Activated effector memory CD4-positive, alpha-beta T cell treated with Interleukin-2 at 50 U/mL for 16 hours (primary cell): ENCODE measurements at regions not wholly inside any gene's neighbourhood (a gene's known extent, or its start where the extent isn't known, plus 50 kb on each side); places are given as distances from the start of the nearest gene placed in this dataset.
"Not testable (repeated sequence)": the region's sequence is repeated elsewhere in the genome, so short reads cannot be mapped to it uniquely, and the experiment has no call there.

Source experiments
- DNase-seq: peaks from one replicate; pipeline ENCODE4 v3.0.0-alpha.2; 2020

DNA sequence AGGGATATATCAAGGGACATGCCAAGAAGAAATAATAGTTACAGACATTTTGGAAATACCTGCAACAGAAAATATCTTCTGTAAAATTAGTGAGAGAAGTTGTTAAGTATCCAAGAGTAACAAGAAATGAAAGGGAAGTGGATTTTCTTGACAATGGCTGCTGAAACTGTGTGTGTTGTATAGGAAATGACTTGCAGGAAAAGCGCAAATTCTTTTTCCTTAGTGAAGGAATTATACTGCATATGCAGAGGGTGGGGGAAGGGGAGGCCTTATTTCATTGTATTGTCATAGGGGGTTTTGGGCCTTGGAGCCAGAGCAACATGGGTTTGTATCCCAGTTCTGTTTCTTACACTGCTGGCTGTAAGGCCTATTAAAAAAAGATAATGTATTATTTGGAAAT, 84.4 kb upstream of the DDHD1 start:
- DNase-seq: no peak

DNA sequence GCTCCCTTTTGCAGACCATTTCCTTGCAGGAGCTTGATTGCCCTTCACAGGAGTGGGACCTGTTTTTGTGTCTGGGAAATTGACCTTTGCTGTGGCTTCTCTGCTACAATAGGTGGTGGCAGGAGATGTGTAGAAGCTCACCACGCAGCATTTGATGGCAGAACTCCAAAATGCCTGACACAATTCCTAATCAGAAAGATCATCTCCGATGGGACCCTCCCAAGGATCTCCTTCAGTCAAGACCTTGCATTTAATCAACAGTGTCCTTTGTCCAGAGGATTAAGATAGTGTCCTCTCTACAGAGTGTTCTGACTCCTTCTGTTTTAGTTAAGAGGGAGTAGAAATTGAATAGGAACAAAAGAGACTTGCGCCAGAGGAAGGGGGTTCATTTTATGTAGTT, 83.6 kb upstream of the DDHD1 start:
- no peak for DNase-seq

DNA sequence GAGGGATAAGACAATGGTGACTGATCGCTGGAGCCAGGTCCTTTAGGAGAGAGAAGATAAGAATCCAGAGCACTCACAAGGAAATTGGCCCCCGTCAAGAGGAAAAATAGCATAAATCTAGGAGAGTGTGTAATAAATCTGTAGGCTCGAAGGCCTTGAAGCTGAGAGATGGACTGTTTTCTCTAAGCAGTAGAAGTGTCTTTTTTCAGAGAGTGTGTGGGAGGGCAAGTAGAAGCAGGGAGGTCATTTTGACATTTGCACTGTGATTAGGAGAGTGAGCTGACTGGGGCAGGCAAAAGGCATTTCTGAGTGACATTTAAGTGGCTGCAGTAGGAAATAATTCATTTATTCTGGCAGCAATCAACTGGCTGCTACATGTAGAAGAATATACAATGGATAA, 78.0 kb upstream of the DDHD1 start:
- no peak for DNase-seq

DNA sequence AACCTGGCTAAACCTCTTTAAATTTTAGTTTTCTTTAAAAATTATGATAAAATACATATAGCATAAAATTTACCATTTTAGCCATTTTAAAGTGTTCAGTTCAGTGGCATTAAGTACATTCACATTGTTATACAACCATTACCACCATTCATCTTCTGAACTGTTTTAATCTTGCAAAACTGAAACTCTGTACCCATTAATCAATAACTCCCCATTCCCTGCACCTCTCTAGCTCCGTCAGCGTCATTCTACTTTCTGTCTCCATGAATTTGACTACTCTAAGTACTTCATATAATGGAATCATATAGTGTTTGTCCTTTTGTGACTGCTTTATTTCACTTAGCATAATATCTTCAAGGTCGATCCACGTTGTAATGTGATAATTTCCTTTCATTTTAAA, 75.8 kb upstream of the DDHD1 start:
- DNase-seq: no peak

DNA sequence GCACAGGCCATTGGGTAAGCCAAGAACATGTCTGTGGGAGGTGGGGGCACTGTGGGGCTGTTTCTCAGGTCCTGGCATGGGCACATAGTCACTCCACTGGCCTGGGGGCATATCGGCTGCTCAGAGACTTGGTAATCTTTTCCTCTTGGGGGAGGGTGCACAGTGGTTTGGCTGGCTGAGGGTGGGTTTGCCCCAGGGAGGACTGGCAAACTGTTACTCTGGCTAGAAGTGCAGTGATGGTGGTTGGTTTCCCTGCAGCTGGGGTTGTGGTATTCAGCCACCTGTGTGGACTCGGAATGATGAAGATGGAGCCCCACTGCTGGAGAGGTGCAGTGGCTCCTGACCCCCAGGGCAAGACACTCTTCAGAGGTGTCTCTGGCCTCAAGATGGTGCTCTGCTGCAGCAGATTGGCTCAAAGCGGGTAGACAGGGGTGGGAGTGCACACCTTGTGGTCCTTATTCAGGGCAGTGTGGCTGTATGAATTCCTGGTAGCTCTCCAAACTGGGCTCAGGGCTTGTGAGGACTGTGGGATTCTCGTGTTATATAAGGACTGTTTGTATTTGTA, 74.1 kb upstream of the DDHD1 start:
- no peak for DNase-seq

DNA sequence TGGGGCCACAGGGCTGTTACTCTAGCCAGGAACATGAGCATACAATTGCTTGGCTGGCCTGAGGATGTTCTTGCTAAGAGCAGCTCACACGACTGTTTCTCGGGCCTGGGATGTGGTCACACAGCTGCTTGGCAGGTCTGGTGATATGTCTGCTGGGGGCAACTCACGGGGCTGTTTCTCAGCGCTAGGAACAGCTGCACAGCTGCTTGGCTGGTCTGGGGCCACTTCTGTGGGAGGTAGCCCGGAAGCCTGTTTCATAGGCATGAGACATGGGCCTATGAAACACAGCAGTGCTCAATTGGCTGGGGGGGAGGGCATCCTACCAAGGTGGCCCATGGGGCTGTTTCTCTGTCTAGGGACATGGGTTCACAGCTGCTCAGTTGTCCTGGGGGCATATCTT, 73.4 kb upstream of the DDHD1 start:
- DNase-seq: no peak

DNA sequence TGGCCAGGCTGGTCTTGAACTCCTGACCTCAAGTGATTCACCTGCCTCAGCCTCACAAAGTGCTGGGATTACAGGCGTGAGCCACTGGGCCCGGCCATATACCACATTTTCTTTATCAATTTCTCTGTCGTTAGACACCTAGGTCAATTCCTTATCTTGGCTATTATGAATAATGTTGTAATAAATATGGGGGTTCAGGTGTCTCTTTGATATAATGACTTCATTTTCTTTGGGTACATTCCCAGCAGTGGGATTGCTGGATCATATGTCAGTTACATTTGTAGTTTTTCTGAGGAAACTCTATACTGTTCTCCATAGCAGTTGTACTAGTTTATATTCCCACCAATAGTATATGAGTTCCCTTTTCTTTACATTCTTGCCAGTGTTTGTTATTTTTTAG, 67.8 kb upstream of the DDHD1 start:
- no peak for DNase-seq

DNA sequence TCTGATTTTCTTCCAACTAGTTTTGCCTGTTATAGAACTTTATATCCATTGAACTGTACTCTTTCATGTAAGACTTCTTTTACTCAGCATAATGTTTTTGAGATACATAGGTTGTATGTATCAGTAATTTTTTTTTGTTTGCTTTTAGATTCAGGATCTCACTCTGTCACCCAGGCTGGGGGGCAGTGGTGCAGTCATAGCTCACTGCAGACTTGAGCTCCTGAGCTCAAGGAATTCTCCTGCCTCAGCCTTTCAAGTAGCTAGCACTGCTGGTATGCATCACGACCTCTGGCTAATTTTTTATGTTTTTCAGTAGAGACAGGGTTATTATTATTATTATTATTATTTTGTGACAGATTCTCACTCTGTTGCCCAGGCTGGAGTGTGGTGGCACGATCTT, 65.0 kb upstream of the DDHD1 start:
- no peak for DNase-seq

DNA sequence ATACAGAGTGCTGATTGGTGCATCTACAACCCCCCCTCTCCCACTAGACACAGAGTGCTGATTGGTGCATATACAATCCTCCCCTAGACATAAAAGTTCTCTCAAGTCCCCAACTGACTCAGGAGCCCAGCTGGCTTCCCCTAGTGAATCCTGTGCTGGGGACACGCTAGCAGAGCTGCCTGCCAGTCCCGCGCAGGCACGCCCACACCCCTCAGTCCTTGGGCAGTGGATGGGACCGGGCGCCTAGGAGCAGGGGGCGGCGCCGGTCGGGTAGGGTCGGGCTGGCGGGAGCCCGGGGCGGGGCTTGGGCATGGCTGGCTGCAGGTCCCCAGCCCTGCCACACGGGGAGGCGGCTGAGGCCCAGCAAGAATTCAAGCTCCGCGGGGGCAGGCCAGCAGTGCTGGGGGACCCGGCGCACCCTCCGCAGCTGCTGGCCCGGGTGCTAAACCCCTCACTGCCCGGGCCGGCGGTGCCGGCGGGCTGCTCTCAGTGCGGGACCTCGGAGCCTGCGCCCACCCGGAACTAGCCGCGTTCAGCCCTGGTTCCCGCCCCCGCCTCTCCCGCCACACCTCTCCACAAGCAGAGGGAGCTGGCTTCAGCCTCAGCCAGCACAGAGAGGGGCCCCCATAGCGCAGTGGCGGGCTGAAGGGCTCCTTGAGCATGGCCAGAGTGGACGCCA, 64.3 kb upstream of the DDHD1 start:
- peak; percentile 58 for DNase-seq

DNA sequence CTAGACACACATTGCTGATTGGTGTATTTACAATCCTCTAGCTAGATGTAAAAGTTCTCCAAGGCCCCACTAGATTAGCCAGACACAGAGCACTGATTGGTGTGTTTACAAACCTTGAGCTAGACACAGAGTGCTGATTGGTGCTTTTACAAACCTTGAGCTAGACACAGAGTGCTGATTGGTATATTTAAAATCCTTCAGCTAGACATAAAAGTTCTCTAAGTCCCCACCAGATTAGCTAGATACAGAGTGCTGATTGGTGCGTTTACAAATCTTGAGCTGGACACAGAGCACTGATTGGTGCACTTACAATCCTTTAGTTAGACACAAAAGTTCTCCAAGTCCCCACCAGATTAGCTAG, 63.8 kb upstream of the DDHD1 start:
- not testable (repeated sequence) for DNase-seq

DNA sequence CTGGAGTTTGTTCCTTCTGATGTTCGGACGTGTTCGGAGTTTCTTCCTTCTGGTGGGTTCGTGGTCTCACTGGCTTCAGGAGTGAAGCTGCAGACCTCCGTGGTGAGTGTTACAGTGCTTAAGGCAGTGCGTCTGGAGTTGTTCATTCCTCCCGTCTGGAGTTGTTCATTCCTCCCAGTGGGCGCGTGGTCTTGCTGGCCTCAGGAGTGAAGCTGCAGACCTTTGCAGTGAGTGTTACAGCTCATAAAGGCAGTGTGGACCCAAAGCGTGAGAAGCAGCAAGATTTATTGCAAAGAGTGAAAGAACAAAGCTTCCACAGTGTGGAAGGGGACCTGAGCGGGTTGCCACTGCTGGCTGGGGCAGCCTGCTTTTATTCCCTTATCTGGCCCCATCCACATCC, 63.4 kb upstream of the DDHD1 start:
- DNase-seq: not testable (repeated sequence)

DNA sequence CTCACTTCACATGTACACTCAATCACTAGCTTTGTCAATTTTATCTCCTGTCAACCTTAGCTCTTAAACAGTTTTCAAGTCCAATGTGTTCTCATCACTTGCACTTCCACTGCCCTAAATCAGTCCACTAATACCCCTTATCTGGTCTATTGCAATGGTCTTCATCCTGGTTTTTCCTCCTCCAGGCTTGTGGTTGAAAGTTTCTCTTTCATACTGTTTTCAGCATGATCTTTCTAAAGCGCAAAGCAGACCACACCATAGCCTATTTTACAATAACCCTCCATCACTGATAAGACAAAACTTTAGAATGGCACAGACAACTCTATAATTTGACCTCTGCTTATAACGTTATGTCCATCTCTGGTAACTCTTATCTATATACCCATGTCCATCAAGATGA, 62.0 kb upstream of the DDHD1 start:
- DNase-seq: no peak

DNA sequence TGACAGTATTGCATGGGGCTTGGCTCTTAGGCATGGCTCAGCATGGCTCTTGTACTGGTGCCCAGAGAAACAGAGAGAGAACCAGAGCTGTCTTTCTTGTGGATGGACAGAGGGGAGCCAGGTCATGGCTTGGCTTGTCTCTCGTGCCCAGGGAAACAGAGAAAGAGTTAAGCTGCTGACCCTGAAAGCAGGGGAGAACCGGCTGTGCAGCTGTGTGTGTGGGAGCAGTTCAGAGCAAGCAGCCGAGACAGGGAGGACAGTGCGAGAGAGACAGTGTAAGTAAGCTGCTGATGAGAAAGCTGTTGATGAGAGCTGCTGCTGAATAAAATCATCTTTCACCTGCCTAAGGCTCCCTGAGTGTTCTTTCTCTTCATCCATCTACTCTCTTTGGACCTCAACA, 61.3 kb upstream of the DDHD1 start:
- DNase-seq: no peak

DNA sequence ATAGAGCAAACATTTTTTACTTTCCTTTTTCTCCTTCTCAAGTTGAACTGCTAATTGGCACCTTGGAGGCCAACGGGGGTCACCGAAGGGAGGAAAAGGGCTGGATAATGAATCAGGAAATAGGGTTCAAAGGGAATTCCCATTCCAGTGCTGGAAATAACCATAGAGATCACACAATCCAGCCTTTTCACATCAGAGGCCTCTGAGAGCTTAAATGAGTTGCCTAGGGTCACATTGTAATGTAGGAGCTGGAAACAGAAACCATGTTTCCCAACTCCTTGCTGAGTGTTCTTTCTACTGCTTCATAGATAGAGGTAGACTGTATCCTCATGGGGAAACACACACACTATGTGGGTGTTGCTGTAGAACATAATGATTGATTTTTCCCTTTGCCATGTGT, 60.6 kb upstream of the DDHD1 start:
- no peak for DNase-seq

DNA sequence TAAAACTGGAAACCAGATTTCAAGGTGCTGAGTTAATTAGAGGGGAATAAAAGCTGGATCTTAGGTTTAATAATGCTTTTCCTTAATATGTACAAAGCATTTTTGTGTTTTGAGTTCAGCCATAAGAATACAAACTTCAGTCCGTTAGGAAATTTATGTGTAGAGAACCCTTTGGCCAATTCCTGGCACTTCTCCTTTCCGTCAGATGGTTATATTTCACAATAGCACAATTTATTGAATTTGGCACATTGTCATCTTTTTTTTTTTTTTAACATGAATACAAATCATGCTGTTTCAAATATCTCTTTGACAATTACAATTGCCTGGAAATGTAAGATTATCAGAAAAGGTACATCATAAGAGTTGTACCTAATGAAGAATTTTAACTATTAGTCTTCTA, 56.2 kb upstream of the DDHD1 start:
- DNase-seq: no peak
